ENCODE measurements at regions not wholly inside any gene's neighbourhood (a gene's known extent, or its start where the extent isn't known, plus 50 kb on each side); places are given as distances from the start of the nearest gene placed in this dataset.

GRCh38 chr4:140286456-140286855 lies 87.0 kb upstream of the SCOC start:
- CTCF ChIA-PET: no interaction called here
- POLR2A ChIA-PET: no interaction called here
- H3K79me2 ChIP-seq (ENCODE audit: control insufficient read depth, insufficient read depth, low read length): no peaks in the 10 kb centered on the region
- peaks cover 0 to 3% (median 0%) of the 10 kb centered on the region in 3 donors for H3K9me3 ChIP-seq (ENCODE audit: control extremely low read depth in 1 of 3, control insufficient read depth in 2 of 3, insufficient read depth in 1 of 3, low read length in 2 of 3)
- H3K27ac ChIP-seq (ENCODE audit: low read length in 2 of 2): no peak overlapping the region
- Mint-ChIP-seq H3K4me1 (no peaks in the 10 kb centered on the region), H3K9me3 (ENCODE audit: insufficient read depth) (no peaks in the 10 kb centered on the region), H3K27ac (no peak overlapping the region), H3K4me3 (no peak overlapping the region), H3K27me3 (peaks cover 14% of the 10 kb centered on the region)
- ATAC-seq (ENCODE audit: low read depth) (no peak), DNase-seq (no peak)
- TF ChIP-seq CTCF (IDR thresholded peaks at IDR 0.05) (no peak), EZH2 (IDR thresholded peaks at IDR 0.05; ENCODE audit: borderline replicate concordance, insufficient read depth, low read depth, low read length, poor library complexity, severe bottlenecking) (no peak)
- no peaks in the 10 kb centered on the region for H3K4me1 ChIP-seq (ENCODE audit: control insufficient read depth in 2 of 2, insufficient read depth in 2 of 2, low read length in 2 of 2)
- H3K4me2 ChIP-seq (replicated peaks; ENCODE audit: low read depth, low read length, poor library complexity, severe bottlenecking): no peak overlapping the region
- peaks cover 0 to 7% (median 3%) of the 10 kb centered on the region in 4 experiments for H3K27me3 ChIP-seq (replicated peaks in 1 of 4; ENCODE audit: control extremely low read depth in 1 of 4, control insufficient read depth in 3 of 4, insufficient read depth in 4 of 4, low read length in 3 of 4)
- no peak overlapping the region for H3K9ac ChIP-seq (ENCODE audit: low read length)
- H4K20me1 ChIP-seq (ENCODE audit: control insufficient read depth, insufficient read depth, low read length, poor library complexity, severe bottlenecking): no peaks in the 10 kb centered on the region
- intact Hi-C loops (cut with micrococcal nuclease): no loop called here
- no peaks in the 10 kb centered on the region for H3K36me3 ChIP-seq (replicated peaks in 1 of 2; ENCODE audit: control extremely low read depth in 1 of 2, control insufficient read depth in 1 of 2, extremely low read depth in 1 of 2, insufficient read depth in 2 of 2, low read length in 1 of 2)
- no peak overlapping the region for H2AFZ ChIP-seq (ENCODE audit: insufficient read depth, low read depth, low read length, poor library complexity, severe bottlenecking)
- no peak overlapping the region for H3K4me3 ChIP-seq (ENCODE audit: control extremely low read depth in 1 of 5, extremely low read depth in 1 of 5, insufficient read depth in 1 of 5, low read depth in 2 of 5, low read length in 4 of 5)
- WGBS (ENCODE audit: insufficient coverage): 98% methylated on average over 16 of the region's 18 CpGs

- TF ChIP-seq EZH2 (IDR thresholded peaks at IDR 0.05; ENCODE audit: borderline replicate concordance, insufficient read depth, low read depth, low read length, poor library complexity, severe bottlenecking) (no peak), CTCF (IDR thresholded peaks at IDR 0.05) (no peak)
- Mint-ChIP-seq H3K4me3 (no peak overlapping the region), H3K27me3 (peaks cover 21% of the 10 kb centered on the region), H3K27ac (no peak overlapping the region), H3K4me1 (no peaks in the 10 kb centered on the region), H3K9me3 (ENCODE audit: insufficient read depth) (no peaks in the 10 kb centered on the region)
- no peak overlapping the region for H2AFZ ChIP-seq (ENCODE audit: insufficient read depth, low read depth, low read length, poor library complexity, severe bottlenecking)
- H4K20me1 ChIP-seq (ENCODE audit: control insufficient read depth, insufficient read depth, low read length, poor library complexity, severe bottlenecking): no peaks in the 10 kb centered on the region
- H3K4me2 ChIP-seq (replicated peaks; ENCODE audit: low read depth, low read length, poor library complexity, severe bottlenecking): no peak overlapping the region
- WGBS (ENCODE audit: insufficient coverage): 100% methylated on average over 2 of the region's 2 CpGs
- CTCF ChIA-PET: interaction anchor here (0.7 kb wide), 1 partner anchor 798 kb away, joined by 4 read pairs; no protein-coding TSS in a partner anchor
- H3K27me3 ChIP-seq (replicated peaks in 1 of 4; ENCODE audit: control extremely low read depth in 1 of 4, control insufficient read depth in 3 of 4, insufficient read depth in 4 of 4, low read length in 3 of 4): peaks cover 0 to 8% (median 5%) of the 10 kb centered on the region in 4 experiments
- no peaks in the 10 kb centered on the region for H3K79me2 ChIP-seq (ENCODE audit: control insufficient read depth, insufficient read depth, low read length)
- H3K9me3 ChIP-seq (ENCODE audit: control extremely low read depth in 1 of 3, control insufficient read depth in 2 of 3, insufficient read depth in 1 of 3, low read length in 2 of 3): peaks cover 0 to 3% (median 0%) of the 10 kb centered on the region in 3 donors
- POLR2A ChIA-PET: no interaction called here
- H3K9ac ChIP-seq (ENCODE audit: low read length): no peak overlapping the region
- no peak overlapping the region for H3K27ac ChIP-seq (ENCODE audit: low read length in 2 of 2)
- no peak overlapping the region for H3K4me3 ChIP-seq (ENCODE audit: control extremely low read depth in 1 of 5, extremely low read depth in 1 of 5, insufficient read depth in 1 of 5, low read depth in 2 of 5, low read length in 4 of 5)
- intact Hi-C loops (cut with micrococcal nuclease): no loop called here
- no peaks in the 10 kb centered on the region for H3K36me3 ChIP-seq (replicated peaks in 1 of 2; ENCODE audit: control extremely low read depth in 1 of 2, control insufficient read depth in 1 of 2, extremely low read depth in 1 of 2, insufficient read depth in 2 of 2, low read length in 1 of 2)
- ATAC-seq (ENCODE audit: low read depth) (no peak), DNase-seq (no peak)
- no peaks in the 10 kb centered on the region for H3K4me1 ChIP-seq (ENCODE audit: control insufficient read depth in 2 of 2, insufficient read depth in 2 of 2, low read length in 2 of 2)
Observed at GRCh38 chr4:140284456-140284855, 89.0 kb upstream of the SCOC start.

Measured in B cell (primary cell).